H9 (cell line): ENCODE measurements at regions not wholly inside any gene's neighbourhood (a gene's known extent, or its start where the extent isn't known, plus 50 kb on each side); places are given as distances from the start of the nearest gene placed in this dataset.

Experiments used
- DNase-seq: peaks from one replicate; pipeline ENCODE4 v3.0.0-alpha.2; 2017
- H2AFZ ChIP-seq: one replicate; pipeline ENCODE4 v1.6.1; 2013; ENCODE audit warnings: mild to moderate bottlenecking, low read length, control low read depth, moderate library complexity
- H2AK5ac ChIP-seq: 2 replicates; pipeline ENCODE4 v1.6.1; 2013; ENCODE audit warnings: low read length, control low read depth, mixed read lengths; ENCODE audit not compliant: insufficient read length
- H2BK120ac ChIP-seq: one replicate; pipeline ENCODE4 v1.6.1; 2013; ENCODE audit warnings: low read depth, mild to moderate bottlenecking, low read length, control low read depth, inconsistent platforms; ENCODE audit not compliant: poor library complexity, severe bottlenecking
- H2BK12ac ChIP-seq: 2 replicates; pipeline ENCODE4 v1.6.1; 2013; ENCODE audit warnings: low read length, control low read depth, mixed read lengths, low read depth; ENCODE audit not compliant: insufficient read length
- H2BK15ac ChIP-seq: 2 replicates; pipeline ENCODE4 v1.6.1; 2013; ENCODE audit warnings: low read depth, low read length, control low read depth
- H2BK20ac ChIP-seq: one replicate; pipeline ENCODE4 v1.6.1; 2013; ENCODE audit warnings: low read depth, mild to moderate bottlenecking, low read length, control low read depth, inconsistent platforms; ENCODE audit not compliant: poor library complexity, severe bottlenecking
- H2BK5ac ChIP-seq: 2 replicates; pipeline ENCODE4 v1.6.1; 2013; ENCODE audit warnings: low read length, control low read depth, mixed read lengths; ENCODE audit not compliant: insufficient read length
- H3K14ac ChIP-seq: 2 replicates; pipeline ENCODE4 v1.6.1; 2013; ENCODE audit warnings: low read length, control low read depth; ENCODE audit not compliant: insufficient read depth
- H3K18ac ChIP-seq: 2 replicates; pipeline ENCODE4 v1.6.1; 2013; ENCODE audit warnings: low read depth, mild to moderate bottlenecking, mixed read lengths, low read length, control low read depth; ENCODE audit not compliant: insufficient read length
- H3K23ac ChIP-seq: 2 replicates; pipeline ENCODE4 v1.6.1; 2013; ENCODE audit warnings: low read length, control low read depth, mixed read lengths, low read depth; ENCODE audit not compliant: insufficient read length
- H3K23me2 ChIP-seq: 2 replicates; pipeline ENCODE4 v1.6.1; 2013; ENCODE audit warnings: low read depth, mild to moderate bottlenecking, mixed read lengths, low read length, control low read depth; ENCODE audit not compliant: insufficient read length, poor library complexity, severe bottlenecking
- H3K27ac ChIP-seq: 2 replicates; pipeline ENCODE4 v1.5.1; 2013; ENCODE audit warnings: low read length, control low read depth, mixed read lengths, low read depth; ENCODE audit not compliant: insufficient read length
- H3K27me3 ChIP-seq: 2 replicates; pipeline ENCODE4 v1.6.1; 2013; ENCODE audit warnings: low read length, control low read depth, inconsistent platforms; ENCODE audit not compliant: insufficient read depth
- H3K4ac ChIP-seq: 2 replicates; pipeline ENCODE4 v1.6.1; 2013; ENCODE audit warnings: low read depth, mild to moderate bottlenecking, control low read depth, inconsistent platforms, low read length, moderate library complexity
- H3K4me1 ChIP-seq: 2 replicates; pipeline ENCODE4 v1.6.1; 2013; ENCODE audit warnings: low read length, control low read depth, inconsistent platforms; ENCODE audit not compliant: insufficient read depth
- H3K4me2 ChIP-seq: 2 replicates; pipeline ENCODE4 v1.6.1; 2013; ENCODE audit warnings: low read length, control low read depth, mixed read lengths; ENCODE audit not compliant: insufficient read length, insufficient read depth
- H3K56ac ChIP-seq: 2 replicates; pipeline ENCODE4 v1.6.1; 2013; ENCODE audit warnings: low read depth, mild to moderate bottlenecking, mixed read lengths, low read length, control low read depth; ENCODE audit not compliant: insufficient read length
- H3K79me1 ChIP-seq: 2 replicates; pipeline ENCODE4 v1.6.1; 2013; ENCODE audit warnings: low read depth, mild to moderate bottlenecking, moderate library complexity, low read length, control low read depth, inconsistent platforms; ENCODE audit not compliant: insufficient read depth, poor library complexity, severe bottlenecking
- H3K79me2 ChIP-seq: 2 replicates; pipeline ENCODE4 v1.6.1; 2013; ENCODE audit warnings: low read length, control low read depth, inconsistent platforms; ENCODE audit not compliant: insufficient read depth
- H3K9ac ChIP-seq: 2 replicates; pipeline ENCODE4 v1.6.1; 2013; ENCODE audit warnings: low read length, control low read depth, mixed read lengths; ENCODE audit not compliant: insufficient read length; ENCODE audit errors: extremely low read depth
- H3K9me3 ChIP-seq: one replicate; pipeline ENCODE4 v1.6.1; 2013; ENCODE audit warnings: low read depth, low read length, inconsistent platforms; ENCODE audit not compliant: control insufficient read depth
- H3T11ph ChIP-seq: one replicate; pipeline ENCODE4 v1.6.1; 2013; ENCODE audit warnings: mild to moderate bottlenecking, low read length, control low read depth, inconsistent platforms
- H4K20me1 ChIP-seq: one replicate; pipeline ENCODE4 v1.6.1; 2013; ENCODE audit not compliant: control insufficient read depth, insufficient read length, insufficient read depth
- H4K5ac ChIP-seq: 2 replicates; pipeline ENCODE4 v1.6.1; 2013; ENCODE audit warnings: low read depth, mild to moderate bottlenecking, mixed read lengths, low read length, control low read depth; ENCODE audit not compliant: insufficient read length
- H4K8ac ChIP-seq: replicated peaks from 2 replicates; pipeline ENCODE4 v1.6.1; 2013; ENCODE audit warnings: low read length, control low read depth, mixed read lengths, low read depth; ENCODE audit not compliant: insufficient read length
- H4K91ac ChIP-seq: 2 replicates; pipeline ENCODE4 v1.6.1; 2013; ENCODE audit warnings: low read depth, mild to moderate bottlenecking, moderate library complexity, mixed read lengths, low read length, control low read depth; ENCODE audit not compliant: insufficient read length
- H3K27ac Mint-ChIP-seq, 3 experiments: 2 replicates in 2 of 3; 3 replicates in 1 of 3; pipeline ENCODE4 v1.8.0; 2020 to 2021; ENCODE audit warnings: mixed read lengths in 3 of 3, mild to moderate bottlenecking in 1 of 3, moderate library complexity in 1 of 3
- H3K27me3 Mint-ChIP-seq: 2 replicates; pipeline ENCODE4 v1.8.0; 2021; ENCODE audit warnings: low read depth, mild to moderate bottlenecking, moderate library complexity, mixed read lengths
- H3K36me3 Mint-ChIP-seq, 3 experiments: 2 replicates in 2 of 3; 3 replicates in 1 of 3; pipeline ENCODE4 v1.8.0; 2020 to 2021; ENCODE audit warnings: low read depth in 3 of 3, mixed read lengths in 3 of 3; ENCODE audit not compliant: insufficient read depth in 1 of 3
- H3K4me1 Mint-ChIP-seq, 2 experiments: 2 replicates each; pipeline ENCODE4 v1.8.0; 2020; ENCODE audit warnings: mixed read lengths in 2 of 2
- H3K4me3 Mint-ChIP-seq, 2 experiments: 2 replicates in 1 of 2; 3 replicates in 1 of 2; pipeline ENCODE4 v1.8.0; 2020 to 2021; ENCODE audit warnings: mild to moderate bottlenecking in 2 of 2, mixed read lengths in 2 of 2, moderate library complexity in 1 of 2
- H3K9me3 Mint-ChIP-seq, 2 experiments: 2 replicates in 1 of 2; 3 replicates in 1 of 2; pipeline ENCODE4 v1.8.0; 2020; ENCODE audit warnings: mild to moderate bottlenecking in 2 of 2, mixed read lengths in 2 of 2, moderate library complexity in 1 of 2
- WGBS: extraction: QIAGEN DNeasy Blood & Tissue Kit; methylation state at CpG from one replicate; pipeline ENCODE4 v1.1.7; 2013; ENCODE audit warnings: missing lambda C conversion rate, low lambda C conversion rate, mixed read lengths; ENCODE audit not compliant: insufficient read length; ENCODE audit errors: extremely low coverage; 5-methylcytosine and 5-hydroxymethylcytosine counted together
- TF ChIP-seq, protein P1 (sequence below): fragments of 200-600 bp; sonication (generic); conservative IDR thresholded peaks from 3 replicates; pipeline ENCODE4 v1.8.0; 2021; ENCODE audit warnings: antibody characterized with exemption, mild to moderate bottlenecking

DNA sequence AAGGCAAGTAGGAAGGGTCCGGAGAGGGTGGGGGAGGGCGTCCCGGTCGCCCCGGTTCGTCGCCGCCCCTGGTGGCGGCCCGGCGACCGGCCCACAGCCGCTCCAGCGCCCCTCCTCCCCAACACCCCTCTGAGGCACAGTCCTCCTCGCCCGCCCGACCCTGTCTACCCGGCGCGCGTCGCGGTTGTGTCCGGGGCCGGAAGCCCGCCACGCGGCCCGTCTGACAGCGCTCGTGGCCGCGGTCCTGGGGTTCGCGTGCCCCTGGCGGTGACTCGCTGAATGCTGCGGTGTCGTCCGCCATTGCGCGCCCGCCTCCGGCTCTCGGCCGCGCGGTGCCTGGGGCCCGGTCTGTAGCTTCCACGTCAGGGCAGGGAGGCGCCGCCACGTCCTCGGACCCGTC is 335.3 kb upstream of the DEFB115 start:
- Histone ChIP-seq H3K79me2 (no peaks in the 10 kb centered on the region), H3K9ac (no peak overlapping the region), H2BK5ac (no peak overlapping the region), H2BK20ac (no peak overlapping the region), H2AFZ (no peak overlapping the region), H3K14ac (no peak overlapping the region), H3K4me2 (no peak overlapping the region), H3K4ac (no peak overlapping the region), H4K91ac (no peak overlapping the region), H3K27ac (no peak overlapping the region), H2BK15ac (no peak overlapping the region), H4K5ac (no peak overlapping the region), H3K79me1 (no peaks in the 10 kb centered on the region), H3K23ac (no peak overlapping the region), H3K4me1 (no peaks in the 10 kb centered on the region), H3T11ph (no peak overlapping the region), H3K18ac (no peak overlapping the region), H3K56ac (no peak overlapping the region), H3K9me3 (peaks cover 42% of the 10 kb centered on the region), H3K23me2 (no peaks in the 10 kb centered on the region), H4K8ac (no peak overlapping the region), H2BK12ac (no peak overlapping the region), H2BK120ac (no peak overlapping the region), H2AK5ac (no peak overlapping the region), H3K27me3 (no peaks in the 10 kb centered on the region), H4K20me1 (no peaks in the 10 kb centered on the region)
- Mint-ChIP-seq H3K4me1 (no peaks in the 10 kb centered on the region), H3K27me3 (peaks cover 7% of the 10 kb centered on the region), H3K4me3 (no peak overlapping the region), H3K27ac (no peak overlapping the region), H3K9me3 (peaks cover 85 to 96% of the 10 kb centered on the region in 2 experiments), H3K36me3 (peaks cover 6 to 35% (median 15%) of the 10 kb centered on the region in 3 experiments)
- no CpG with 5 or more reads among the region's 55 CpGs for WGBS
- TF ChIP-seq, protein P1, sequence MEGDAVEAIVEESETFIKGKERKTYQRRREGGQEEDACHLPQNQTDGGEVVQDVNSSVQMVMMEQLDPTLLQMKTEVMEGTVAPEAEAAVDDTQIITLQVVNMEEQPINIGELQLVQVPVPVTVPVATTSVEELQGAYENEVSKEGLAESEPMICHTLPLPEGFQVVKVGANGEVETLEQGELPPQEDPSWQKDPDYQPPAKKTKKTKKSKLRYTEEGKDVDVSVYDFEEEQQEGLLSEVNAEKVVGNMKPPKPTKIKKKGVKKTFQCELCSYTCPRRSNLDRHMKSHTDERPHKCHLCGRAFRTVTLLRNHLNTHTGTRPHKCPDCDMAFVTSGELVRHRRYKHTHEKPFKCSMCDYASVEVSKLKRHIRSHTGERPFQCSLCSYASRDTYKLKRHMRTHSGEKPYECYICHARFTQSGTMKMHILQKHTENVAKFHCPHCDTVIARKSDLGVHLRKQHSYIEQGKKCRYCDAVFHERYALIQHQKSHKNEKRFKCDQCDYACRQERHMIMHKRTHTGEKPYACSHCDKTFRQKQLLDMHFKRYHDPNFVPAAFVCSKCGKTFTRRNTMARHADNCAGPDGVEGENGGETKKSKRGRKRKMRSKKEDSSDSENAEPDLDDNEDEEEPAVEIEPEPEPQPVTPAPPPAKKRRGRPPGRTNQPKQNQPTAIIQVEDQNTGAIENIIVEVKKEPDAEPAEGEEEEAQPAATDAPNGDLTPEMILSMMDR, result no peak
- DNase-seq, result no peak
